NCI-H187 treated with DMSO at 0.1 percent for 48 hours (cell line): ENCODE measurements at regions not wholly inside any gene's neighbourhood (a gene's known extent, or its start where the extent isn't known, plus 50 kb on each side); places are given as distances from the start of the nearest gene placed in this dataset.

ENCODE experiments used
- DNase-seq: peaks from one replicate; lab custom pipeline; 2025; lab: John Stamatoyannopoulos, UW

GRCh38 chr5:175109058-175109755 lies 334.8 kb downstream of the DRD1 start:
- no peak for DNase-seq

DNA sequence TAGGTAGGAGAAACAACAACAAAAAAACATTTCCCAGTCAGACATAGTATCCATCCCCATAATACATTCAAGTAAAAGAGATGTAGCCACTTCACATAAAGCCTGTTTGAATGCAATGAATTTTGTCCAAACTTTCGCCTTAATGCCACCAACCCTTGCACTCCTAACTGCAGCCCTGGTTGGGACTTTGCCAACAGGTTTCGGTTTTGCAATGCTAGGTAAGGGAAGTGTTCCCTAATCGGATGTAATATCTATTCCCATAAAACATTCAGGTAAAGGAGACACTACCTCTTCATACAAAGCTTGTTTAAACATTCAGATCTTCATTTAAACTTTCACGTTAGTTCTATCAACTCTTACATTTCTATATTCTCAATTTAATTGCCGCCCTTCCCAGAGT lies 336.1 kb downstream of the DRD1 start:
- no peak for DNase-seq

DNA sequence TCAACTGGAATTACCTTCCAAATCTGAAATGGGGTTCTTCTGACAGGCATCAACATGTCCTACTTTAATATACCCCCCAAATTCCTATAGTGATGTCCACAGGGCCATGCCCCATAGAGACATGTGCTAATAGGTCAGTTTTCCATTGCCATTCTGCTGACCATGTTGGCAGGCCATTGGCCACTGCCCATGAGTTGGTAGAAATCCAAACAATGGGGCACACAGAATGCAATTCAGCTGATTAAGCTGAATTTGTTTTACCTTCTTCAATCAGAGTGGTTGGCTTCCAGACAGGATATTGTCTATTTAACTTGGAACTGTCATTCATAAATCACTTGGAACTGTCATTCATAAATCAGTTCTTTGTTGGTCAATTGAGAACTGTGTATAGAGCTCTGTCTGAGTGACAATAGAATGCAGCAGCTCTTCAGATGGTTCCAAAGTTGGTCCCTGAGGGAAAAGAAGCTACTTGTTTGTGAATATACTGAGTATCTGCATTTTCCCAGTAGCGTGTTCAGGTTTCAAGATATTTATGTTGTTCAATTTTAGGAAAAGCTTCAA lies 336.9 kb downstream of the DRD1 start:
- DNase-seq, result no peak

GRCh38 chr5:175104677-175105076 lies 339.3 kb downstream of the DRD1 start:
- no peak for DNase-seq

GRCh38 chr5:175103746-175104145 lies 340.2 kb downstream of the DRD1 start:
- DNase-seq, result no peak

DNA sequence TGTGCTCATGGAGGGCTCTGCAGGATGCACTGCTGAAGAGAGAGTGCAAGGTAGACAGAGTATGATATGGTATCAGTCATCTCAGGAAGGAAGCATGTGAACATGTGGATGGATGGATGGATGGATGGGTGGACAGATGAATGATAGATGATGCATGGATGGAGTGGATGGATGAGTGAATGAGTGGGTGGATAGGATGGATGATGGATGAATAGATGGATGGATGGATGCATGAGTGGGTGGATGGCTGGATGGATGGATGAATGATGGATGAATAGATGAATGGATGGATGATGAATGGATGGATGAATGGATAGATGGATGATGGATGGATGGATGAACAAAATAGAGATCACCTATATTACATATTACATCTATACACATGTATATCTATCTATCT lies 341.3 kb downstream of the DRD1 start:
- DNase-seq, result no peak

- DNase-seq, result no peak
These were observed 345.7 kb downstream of the DRD1 start for GRCh38 chr5:175098301-175098700.

DNA sequence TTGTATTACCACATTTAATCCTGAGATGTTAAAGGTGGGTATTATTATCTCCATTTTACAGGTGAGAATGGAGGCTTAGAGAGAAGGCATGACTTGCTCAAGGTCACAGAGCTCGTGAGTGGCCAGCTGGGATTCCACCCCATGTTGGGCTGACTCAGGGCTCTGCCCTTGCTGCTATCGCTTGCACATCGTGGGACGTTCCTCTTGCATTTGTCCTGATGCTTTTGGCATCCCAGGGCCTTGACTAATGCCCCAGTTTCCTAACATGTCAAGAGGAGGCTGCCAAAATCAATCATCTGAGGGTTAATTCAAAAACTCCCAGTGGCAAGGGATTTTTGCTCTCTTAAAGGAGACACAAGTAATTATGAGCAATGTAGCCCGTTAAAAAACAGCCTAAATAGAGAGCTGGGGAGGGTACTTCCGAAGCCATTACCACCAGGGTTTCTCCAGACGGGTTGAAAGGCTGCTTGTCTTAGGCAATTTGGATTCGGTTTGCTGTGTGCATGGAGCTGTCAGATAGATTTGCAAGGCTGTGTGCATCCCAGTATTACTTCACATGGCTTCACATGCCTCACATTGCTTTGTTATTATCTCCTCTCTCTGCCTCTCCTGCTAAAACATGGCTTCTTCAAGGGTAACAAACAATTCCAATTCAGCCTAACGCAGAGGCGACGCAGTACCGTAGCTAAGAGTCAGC lies 347.4 kb downstream of the DRD1 start:
- no peak for DNase-seq

DNA sequence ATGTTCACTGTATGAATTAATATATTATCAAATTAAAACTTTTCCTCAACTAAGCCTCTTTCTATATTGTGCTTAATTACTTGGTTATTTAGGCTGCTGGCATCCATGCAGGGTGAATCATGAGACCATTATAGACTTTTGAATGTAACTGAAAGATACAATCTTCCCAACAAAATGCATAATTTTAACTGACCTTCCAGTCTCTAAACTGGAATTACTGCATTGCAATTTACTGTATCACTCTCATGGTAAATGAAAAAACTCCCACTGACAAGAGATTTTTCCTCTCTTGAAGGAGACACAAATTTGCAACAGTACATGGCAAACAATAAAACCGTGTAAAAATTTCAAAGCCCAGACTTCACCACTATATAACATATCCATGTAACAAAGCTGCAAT lies 349.5 kb downstream of the DRD1 start:
- no peak for DNase-seq

DNA sequence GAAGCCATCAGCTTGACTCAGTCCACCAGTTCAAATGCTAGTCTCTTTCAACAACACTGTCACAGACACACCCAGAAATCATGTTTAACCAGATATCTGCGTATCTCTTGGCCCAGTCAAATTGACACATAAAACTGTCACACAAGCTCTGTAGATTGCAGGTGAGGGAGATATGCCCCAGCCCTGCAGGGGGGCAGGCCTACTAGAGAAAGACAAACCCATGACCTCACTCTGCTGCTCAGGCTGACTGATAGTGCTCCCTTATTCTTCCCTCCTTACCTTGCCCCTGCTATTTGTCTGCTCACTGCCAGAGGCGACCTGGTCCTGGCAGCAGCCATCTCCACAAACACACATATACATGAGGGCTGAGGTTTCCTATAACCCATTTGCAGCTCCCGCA lies 351.3 kb downstream of the DRD1 start:
- DNase-seq, result no peak

GRCh38 chr5:175088963-175089362 lies 355.0 kb downstream of the DRD1 start:
- no peak for DNase-seq

- DNase-seq, result no peak
These were observed 358.6 kb downstream of the MSX2 start for GRCh38 chr5:175082866-175083590.

DNA sequence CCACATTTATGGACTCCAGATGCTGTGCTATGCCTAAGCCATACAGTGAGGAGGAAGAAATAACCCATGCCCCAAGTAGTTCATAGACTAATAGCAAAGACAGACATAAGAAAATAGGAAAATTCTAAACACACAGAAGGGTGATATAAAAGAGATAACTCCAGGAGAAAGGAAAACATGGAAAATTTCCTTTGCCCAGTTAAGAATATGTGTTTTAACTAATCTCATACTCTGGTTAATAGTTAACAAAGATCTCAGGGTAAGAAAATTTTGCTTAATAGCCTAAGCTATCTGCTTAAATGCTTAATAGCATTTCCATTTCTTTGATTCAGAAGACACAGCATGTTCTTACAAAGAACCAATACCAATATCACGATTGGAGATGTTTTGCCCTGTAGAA lies 358.0 kb downstream of the MSX2 start:
- no peak for DNase-seq

DNA sequence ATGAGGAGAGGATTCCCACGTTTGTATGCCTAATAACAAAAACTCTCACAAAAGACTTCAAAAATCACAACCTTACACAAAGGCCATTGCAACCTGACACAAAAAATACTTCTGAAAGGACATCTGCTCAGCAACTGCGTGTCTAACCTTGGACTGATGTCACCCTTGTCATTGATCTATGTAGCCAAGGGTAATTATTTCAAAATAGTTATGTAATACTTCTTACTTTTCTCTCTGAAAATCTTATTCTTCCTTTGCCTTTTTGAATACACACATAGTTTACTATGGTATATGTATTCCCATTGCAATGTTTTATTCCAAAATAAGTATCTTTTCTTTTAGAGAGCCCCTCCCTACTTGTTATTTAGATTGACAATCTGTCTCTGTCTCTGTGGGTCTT lies 355.3 kb downstream of the MSX2 start:
- no peak for DNase-seq

DNA sequence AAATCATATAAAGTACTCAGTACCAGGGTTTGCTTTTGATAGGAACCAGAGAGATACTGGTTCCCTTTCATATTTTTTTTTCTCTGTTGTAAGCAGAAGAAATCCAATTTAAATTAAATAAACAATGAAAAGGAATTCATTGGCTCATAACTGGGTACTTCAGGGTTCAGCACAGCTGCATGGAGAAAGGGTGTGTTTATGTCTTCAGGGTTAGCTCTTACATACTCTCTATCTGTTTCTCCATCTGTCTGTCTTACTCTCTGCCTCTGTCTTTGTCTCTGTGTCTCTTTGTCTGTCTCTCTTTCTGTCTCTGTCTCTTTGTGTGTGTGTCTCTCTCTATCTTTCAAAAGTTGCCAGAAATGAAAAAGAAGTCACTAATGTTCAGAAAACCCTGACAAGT lies 345.9 kb downstream of the MSX2 start:
- no peak for DNase-seq

GRCh38 chr5:175060257-175060656 lies 335.9 kb downstream of the MSX2 start:
- no peak for DNase-seq

- no peak for DNase-seq
These were observed 335.4 kb downstream of the MSX2 start for GRCh38 chr5:175059687-175060211.

- no peak for DNase-seq
These were observed 332.4 kb downstream of the MSX2 start for GRCh38 chr5:175056831-175057230.

DNA sequence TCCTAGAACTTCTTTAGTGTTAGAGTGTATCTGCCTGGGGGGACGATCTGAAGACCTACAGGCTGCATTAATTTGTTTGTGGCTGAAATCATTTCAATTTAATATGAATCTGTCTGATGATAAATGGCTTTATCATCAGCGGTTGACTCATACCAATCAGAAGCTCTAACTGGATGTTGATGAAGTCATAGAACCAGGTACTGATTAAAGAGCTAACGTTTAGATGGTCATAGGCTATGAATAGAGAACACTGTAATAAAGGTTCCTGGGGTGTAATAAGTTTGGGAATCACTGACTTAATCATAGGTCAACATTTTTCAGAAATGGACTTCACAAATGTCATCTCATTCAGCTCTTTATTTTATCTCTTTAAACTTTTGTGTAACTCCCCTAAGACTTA lies 329.9 kb downstream of the MSX2 start:
- no peak for DNase-seq

DNA sequence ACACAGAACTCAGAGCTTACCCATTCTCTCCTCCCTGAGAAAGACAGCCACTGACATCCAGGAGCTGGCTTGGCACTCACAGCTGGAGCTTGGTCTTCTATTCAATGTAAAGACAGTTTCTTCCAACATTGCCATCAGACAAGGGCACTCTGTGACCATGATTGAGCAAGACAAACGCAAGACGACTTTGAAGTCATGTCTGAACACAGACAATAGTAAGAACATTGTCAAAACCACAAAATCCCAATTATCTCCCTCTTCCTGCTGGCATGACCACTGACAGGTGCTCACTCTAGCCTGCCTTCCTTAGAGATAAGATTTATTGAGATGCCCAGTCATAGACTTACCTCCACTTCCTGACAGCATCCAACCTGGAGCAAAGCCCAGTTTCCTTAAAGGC lies 328.0 kb downstream of the MSX2 start:
- DNase-seq, result no peak

- DNase-seq, result no peak
These were observed 322.7 kb downstream of the MSX2 start for GRCh38 chr5:175047048-175047447.

GRCh38 chr5:175045820-175046219 lies 321.4 kb downstream of the MSX2 start:
- DNase-seq, result no peak

DNA sequence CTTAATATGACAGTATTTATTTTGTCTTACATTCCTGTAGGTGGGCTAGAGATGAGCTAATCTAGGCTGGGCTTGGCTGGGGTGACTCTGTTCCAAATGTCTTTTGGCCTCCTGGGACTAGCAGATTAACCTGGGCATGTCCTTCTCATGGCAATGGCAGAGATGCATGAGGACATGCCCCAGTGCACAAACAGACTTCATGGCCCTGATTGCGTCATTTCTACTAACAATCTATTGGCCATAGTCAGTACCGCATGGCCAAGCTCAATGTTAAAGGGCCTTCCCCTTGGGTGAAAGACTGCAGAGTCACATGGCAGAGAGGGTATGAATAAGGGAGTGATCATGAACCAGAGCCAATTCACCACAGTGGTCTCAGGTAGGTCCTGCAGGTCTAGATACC lies 313.4 kb downstream of the MSX2 start:
- DNase-seq, result no peak
